HG03064 (cell line): ENCODE measurements at regions not wholly inside any gene's neighbourhood (a gene's known extent, or its start where the extent isn't known, plus 50 kb on each side); places are given as distances from the start of the nearest gene placed in this dataset.

ENCODE experiments used
- ATAC-seq: cut with Tn5 transposase; IDR thresholded peaks from one replicate; pipeline ENCODE4 v1.9.1; 2021; ENCODE audit warnings: low read depth; ENCODE audit not compliant: unreplicated experiment

DNA sequence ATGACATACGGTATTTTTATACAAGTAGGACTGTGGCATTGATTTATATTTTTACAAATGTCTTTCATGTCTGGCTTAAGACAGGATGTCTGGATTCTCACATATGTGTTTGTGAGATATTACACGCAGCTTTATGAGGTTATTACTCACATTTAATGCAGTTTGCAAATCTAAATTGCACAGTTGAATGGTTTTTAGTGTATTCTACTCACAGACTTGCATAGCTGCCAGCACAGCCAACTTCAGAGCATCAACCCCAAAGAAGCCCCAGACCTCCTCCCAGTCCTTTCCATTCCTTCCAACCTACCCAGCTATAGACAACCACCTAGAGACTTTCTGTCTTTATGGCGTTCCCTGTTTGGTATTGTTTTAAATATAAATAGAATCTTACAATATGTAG is 193.8 kb upstream of the SHH start:
- ATAC-seq, result no peak

DNA sequence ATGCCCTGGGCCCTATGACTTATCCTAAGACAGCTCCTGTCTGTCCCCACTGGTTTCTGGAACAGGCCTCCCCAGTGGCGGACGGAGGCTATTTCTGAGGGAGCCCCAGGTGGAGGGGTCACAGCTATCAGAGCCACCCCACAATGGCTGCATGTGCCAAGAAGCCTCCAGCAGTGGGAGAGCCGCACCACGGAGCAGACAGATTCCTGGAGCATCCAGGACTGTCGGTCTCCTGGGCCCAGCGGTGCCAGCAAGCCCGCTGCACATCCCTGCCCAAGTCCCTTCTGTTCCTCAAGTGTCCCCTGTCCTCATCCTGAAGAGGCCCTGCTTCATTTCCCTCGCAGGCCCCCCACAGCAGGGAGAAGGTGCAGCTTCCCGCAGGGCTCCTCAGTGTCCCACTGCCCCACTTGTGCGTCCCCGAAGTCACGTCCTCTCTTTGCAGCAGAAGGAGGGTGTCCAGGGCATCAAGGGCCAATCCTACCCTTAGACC is 193.0 kb upstream of the SHH start:
- ATAC-seq, result no peak

DNA sequence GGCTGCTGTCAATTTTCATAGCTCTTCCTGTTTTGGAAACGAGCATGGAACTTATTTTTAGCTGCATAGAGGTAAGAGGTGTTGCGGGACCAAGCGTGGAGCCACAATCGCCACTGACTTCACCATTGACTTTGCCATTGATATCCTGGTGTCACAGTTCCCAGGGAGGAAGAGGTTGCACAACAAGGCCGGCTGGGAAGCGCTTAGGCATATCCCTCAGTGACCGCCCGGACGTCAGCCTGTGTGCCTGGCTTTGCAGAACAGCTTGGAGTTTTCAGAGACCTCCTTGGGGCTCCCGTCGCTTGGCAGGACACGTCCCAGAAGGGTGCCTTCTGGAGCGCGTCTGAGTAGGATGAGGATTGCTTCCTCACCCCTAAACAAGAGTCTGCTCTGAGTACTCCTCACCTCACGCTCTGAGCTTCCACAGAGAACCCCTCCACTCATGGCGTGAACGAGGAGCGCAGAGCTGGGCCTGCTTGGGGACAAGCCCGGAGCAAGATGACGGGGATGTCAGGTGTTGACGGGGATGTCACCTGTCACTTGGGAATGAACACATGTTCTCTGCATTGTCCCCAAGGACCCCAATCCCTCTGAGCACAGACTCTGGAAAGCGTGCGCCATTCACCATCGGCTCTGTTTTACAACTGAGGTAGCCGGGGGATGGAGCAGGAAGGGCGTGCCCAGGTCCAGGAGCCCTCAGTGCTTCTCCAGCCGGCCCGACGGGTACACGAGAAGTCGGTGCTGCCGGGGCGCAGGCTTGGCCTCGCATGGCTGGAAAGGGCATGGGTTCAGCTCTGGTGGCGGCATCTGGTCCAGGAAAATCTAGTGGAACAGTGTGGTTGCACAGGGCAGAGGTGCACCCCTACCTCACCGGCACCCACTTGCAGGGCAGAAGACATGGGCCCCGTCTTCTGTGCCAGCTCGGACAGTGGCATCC is 192.3 kb upstream of the SHH start:
- ATAC-seq, result no peak

DNA sequence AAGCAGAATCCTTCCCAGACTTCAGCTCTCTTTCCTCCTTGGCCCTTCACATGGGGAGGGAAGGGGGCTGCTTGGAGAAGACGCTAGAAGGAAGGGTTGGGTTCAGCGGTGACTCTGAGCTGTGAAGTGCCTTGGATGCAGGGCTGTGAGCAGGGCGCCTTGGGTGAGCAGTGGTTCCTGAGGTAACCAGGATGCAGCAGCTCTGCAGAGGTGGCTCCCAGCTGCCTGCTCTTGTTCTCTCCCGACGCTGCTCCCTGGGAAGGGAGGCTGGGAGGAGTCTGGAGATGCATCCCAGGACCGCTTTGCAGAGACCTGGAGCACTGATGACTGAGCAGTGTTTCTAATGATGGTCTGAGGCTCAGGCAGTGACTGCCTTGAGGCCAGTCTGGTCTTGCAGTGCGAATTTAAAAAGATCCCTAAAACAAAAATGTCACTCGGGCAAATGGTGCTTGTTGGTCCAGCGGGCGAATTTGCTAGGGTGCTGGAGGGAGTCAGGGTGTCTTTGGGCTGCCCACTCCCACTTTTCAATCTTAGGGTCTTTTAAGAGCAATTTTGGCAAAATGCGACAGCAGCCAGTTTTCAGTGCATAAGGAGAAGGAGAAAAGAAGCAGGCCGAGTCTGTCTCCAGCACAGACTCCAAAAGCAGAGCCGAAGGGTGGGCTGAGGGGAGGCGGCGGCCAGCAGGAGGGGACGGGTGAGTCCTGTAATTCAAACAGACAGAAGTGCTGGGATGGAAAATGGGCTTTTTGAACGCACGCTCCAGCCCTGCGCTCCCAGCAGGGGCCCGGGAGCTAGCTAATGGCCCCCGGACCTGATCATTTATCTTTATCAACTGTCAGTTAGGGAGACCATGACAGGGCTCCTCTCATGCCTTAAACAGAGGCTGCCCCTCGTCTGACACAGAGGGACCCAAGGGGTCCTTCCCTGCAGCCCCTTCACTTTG is 191.2 kb upstream of the SHH start:
- no peak for ATAC-seq

DNA sequence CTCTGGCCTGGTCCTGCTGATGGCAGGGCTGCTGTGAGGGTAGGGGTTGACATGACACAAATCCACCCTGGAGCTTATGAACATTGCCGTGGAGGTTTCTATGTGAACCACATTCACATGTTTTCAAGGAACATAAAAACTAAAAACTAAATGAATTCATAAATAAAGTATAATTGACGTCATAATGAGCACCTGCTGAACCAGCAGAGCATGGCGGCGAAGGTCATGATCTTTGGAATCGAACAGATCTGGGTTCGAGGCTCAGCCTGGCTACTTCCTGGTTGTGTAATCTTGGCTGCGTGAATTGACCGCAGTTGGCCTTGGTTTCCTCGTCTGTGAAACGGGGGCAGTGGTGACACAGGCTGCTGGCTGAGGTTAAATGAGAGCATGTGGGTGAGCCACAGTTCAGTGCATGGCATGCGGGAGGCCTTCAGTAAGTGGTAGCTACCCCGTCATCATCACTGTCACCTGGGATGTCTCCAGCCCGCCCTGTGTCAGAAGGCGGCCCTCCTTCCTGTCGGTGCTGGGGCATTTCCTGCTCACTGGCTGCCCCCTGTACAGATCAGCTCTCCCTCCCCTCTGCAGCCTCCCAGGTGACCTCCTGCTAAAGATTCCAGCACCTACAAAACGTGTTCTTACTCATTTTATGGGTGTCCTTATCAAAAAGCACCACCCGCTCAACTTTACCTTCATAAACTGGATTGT is 190.3 kb upstream of the SHH start:
- ATAC-seq, result no peak

DNA sequence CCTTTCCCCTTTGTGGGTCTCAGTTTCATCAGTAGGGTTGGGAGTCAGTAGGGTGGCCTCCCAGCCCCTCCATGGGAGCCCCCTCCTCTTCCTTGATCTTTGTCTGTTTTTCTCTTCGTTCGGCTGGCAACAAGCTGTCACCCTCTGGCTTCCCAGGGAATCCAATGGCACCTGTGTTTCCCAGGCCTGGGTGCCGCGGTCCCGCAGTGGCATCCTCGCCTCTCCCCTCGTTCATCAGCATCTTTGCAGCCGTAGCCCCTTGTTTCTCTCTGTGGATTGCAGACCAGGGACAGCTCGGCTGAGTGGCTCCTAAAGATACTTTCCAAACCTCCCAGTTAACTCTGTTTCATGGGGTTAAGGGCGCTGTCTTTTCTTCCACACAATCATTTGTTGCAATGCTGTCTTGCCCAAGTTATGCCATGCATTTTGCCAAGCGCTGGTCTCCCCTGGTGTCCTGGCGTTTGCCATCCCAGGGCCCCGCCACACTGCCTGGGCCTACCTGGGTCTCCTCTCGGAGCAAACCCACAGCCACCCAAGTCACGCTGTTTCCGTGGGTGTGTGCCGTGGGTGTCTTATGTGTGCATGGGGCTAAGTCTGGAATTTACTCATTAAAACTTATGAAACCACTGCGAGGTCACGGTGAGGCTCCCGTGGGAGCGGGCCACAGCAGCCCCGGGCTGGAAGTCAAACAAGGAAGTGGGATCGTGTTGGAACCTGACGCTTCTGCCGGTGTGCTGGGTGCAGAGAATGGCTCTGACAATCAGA is 189.4 kb upstream of the SHH start:
- no peak for ATAC-seq

DNA sequence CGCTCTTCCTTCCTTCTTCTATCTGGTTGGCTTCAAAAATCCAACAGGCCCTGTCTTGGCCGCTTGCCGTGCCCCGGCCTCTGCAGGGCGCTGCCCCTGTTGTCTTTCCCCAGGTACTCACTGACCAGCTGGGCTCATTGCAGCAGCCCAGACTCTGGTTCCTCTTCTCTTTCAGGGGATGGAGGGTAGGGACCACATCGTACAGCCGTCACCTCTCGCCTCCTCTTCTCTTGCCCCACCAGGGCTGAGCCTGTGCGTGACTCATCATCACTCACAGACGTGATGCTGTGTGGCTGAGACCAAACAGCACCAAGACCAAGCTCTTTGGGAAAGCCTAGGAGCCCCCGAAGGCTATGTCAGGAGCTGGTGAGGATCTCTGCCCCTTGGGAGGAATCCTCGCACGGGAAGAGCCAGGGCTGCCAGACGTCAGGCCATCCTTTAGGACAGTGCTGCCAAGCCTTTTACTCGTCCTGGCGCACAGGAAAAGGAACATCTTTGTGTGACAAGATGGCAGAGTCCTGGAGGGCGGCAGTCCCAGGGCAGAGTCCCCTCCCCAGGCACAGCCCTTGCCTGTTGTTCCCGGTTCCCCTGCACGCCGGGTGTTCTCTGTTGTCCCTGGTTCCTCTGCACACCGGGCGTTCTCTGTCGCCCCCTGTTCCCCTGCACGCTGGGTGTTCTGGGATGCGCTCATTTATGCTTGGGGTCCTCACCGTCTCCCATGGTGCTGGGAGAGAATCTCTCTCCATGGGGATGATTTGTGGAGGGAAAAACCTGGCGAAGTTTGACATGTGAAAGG is 188.5 kb upstream of the SHH start:
- ATAC-seq, result no peak

DNA sequence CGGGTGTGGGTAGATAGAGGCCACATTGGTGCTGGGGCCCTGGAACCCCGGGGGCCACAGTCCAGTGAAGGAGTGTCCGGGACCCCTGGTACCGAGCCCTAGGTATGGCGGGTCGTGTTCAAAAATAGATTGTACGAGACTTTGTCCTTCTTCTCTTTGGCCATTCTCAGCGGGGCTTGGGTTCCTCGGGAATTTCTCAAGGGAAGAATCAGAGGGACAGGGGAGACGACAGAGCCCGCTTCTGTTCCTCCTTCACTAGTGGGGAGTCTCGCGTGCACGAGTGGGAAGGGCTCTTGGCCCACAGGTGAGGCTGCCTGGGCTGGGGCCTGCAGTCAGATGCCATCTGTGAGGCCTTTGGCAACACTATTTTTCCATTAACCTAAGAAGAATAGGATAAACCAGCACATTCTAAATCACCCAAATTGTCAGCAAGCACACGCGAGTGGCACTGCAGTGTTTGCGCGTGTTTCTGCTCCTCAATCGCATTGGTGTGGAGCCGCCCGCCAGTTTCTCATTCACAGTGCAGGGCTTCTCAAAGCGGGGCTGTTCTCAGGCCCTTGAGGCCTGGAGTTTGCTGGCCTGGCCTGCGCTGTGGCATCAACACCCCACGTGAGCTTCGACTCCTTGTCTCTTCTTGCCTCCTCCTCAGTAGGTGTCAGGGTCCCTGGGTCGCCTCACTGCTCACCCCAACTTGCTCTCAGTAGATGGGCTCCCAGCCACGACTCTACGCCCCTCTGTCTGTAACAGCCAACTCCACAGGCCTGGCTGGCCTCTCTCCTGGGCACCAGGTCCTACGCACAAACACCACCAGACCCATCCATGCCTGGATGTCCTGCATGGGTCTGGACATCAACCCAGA is 187.6 kb upstream of the SHH start:
- no peak for ATAC-seq

DNA sequence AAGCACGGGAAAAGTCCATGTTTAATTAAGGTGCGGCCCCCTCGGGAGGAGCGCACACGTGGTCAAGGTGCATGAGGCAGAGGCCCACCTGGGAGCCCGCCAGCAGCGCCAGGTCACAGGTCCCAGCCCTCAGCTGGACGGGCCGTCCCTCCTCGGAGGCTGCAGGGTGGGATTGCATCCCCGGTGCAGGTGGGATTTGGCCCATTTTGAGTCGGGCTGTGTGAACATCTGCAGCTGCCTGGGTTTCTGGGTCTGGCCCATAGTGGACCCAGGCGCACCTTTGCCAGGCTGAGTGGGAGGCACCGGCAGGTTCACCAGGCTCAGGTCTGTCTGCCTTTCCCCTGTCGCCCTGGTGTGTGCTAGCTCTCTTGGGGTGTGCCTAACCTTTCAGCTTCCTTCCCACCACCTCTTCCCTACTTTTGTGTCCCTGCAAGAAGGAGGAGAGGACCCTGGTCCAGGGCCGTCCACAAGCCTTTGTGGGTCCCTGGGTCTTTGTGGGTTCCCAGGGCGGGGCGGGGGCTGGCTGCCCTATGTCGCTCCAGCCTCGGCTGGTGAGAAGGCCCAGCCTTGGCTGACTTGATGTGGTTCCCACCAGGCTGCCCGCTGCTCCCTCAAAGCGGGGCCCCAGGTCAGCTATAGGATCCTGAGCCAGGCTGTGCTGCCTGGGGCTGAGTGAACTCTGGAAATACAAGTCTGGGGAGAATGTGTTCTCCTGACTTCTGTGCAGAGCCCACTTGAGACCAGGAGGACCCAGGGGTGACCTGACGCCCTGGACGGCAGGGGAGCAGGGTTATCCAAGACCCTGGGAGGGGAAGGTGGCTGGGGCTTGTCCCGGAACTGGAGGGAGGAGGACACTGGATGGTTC is 186.7 kb upstream of the SHH start:
- ATAC-seq, result no peak

DNA sequence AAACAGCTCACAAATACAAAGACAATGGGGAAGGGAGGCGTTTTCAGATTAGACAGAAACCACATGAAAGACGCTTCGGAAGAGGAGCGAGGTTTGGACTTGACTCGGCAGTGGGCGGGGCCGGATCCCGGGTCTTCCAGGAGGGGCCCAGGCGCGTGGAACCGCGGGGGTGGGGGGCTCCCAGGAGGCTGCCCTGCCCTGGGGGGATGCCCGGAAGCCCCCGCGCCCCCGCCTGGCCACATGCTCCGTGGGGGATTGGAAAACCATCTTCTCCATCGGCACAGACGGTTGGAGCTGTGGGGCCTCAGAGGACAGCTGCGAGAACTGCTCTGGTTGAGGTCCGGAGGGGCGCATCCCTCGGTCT is 186.0 kb upstream of the SHH start:
- ATAC-seq, result no peak

DNA sequence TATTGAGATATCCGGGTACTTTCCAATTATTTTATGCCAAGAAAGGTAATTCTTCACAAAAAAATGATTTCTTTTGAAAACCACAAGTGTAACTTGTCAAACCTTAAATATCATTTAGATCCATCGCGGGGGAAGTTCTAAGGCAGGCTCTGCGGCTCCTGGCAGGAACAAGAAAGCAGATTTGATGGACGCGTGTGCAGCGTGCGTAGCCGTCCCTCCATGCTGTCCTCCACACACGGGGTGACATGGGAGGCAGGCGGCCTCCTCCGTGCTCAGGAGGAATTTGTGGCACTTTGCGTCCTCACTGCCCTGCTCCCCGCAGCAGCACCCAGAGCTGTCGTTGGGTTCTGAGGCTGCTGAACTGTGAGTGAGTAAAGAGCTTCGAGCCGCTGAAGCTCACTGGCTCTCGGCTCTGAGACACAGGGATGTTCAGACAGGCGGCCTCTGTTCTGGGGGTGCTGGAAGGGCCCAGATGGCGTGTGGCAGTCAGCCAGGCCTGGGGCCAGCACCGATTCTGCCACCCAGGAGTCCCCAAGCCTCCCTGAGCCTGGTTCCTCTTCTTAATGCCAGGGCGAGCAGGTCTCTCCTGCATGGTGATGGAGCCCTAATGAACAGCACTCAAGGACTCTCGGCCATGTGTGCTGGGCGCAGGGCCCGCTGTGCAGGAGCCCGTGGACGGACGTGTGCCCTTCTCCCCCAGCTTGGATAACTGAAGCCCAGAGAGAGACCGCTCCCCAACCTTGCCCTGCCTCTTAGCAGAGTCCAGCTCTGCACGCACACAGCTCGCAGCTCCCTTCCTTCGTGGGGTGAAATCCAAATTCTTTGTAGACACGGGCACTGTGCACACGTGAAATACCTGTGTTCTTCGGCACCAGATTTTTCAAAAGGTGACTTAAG is 185.4 kb upstream of the SHH start:
- no peak for ATAC-seq

DNA sequence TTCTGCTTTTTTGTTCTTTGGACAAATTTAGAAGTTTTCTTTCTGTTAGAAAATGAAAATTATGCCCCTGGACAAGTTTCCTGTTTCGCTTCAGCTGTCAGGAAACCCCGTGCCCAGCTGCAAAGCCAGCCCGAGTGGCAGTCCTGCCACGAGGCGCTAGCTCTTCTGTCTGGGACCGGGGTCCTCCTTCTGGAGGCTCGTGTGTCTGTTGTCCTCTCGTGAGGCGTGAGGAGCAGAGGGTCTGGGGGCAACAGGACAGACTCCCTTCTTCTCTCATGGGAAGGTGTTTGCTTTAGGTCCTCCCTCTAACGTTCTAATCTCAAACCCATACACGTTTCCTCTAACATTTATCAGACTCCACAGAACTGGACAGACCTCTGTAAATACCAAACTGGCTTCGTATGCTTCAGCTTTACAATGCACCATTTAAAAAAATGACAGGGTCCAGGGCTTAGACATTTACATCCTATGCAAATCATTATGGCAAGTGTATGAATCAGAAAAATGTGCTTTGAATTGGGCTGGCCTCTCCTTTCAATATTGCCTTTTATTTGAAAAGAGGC is 184.5 kb upstream of the SHH start:
- ATAC-seq, result no peak

DNA sequence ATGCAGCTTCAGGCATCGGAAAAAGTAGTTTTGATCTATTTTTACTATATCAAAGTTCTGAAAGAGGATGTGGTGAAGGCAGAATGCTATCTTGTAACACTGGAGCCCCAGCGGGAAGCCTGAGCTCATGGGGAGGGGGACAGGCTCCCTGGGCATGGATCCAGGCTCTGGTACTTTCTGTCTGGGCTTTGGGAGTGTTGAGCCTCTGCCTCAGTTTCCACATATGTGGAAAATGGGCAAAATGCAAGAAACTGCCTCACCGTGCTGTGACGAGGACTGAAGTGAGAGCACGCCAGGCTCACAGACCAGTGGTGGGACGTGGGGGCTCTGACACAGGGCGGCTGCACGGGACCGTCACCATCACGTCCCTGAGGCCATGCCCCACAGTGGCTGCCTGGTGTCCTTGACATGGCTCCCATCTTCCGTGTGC is 182.9 kb upstream of the SHH start:
- ATAC-seq, result no peak

DNA sequence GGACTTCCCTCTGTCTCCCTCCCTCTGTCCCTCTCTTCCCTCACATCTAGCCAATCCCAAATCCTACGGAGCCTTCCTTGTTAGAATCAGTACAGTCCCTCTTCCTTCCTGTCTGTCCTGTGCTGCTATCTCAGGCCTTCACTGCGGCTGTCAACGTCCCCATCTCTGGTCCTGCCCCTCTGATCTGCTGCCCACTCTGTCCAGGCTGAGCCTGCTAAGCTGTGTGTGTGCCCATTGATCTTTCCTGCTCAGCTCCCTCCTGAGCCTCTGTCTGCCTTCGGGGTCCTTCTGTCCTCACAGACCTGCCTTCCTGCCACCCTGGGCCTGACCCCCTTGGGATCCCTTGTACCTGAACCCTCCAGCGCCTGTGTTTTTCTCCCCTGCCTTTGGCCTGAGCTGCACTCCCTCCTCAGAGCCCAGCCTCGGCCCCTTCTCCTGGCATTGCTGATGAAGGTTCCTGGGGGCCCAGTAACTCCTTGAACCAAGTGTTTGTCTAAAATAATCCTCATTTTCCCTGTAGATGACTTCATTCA is 182.1 kb upstream of the SHH start:
- ATAC-seq, result no peak

DNA sequence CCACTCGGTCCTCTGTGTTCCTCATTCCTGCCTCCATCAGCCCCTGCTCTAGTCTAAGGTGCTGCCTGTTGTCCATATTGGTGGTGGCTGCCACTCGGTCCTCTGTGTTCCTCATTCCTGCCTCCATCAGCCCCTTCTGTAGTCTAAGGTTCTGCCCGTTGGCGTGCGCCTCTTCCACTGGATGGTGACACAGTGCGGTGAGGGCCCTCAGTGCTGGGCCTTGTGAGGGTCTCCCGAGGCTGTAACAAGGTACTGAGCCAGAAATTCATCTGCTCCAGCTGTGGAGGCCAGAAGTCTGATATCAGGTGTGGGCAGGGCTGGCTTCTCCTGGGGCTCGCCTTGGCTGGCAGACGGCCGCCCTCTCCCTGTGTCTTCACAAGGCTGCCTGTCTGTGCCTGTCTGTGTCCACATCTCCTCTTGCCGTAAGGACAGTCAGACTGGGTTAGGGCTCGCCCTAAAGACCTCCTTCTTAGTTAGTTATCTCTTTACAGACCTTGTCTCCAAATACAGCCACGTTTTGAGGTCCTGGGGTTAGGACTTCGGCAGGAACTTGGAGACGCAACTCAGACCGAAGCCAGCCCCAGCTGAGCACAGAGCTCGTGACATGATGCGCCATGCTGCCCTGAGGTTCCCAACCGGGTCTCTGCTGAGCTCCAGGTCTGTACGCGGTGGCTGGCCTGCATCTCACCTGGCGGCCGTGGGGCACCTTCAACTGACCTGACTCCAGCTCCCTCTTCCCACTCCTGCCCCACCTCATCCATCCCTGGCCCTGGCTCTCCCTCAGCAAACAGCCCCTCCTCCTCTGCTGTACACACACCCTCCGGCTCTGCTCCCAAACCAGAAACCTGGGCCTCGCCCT is 181.4 kb upstream of the SHH start:
- ATAC-seq, result no peak
